ENCODE measurements at regions not wholly inside any gene's neighbourhood (a gene's known extent, or its start where the extent isn't known, plus 50 kb on each side); places are given as distances from the start of the nearest gene placed in this dataset.

DNA sequence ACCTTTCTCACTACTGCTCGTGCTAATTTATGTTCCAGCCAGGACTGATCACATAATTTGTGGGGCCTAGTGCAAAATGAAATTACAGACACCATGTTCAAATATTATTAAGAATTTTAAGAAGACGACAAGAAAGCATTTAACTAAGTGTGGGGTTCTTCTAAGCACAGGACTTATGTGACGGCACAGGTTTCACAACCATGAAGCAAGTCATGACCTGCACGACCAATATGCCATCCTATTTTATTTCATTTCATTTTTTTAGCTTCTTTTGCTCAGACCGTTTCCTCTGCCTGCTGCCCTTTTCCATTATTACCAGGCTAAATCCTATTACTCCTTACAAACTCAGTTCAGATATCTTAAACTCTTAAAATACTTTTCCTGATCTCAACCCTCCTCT lies 462.5 kb downstream of the AASDHPPT start:
- Mint-ChIP-seq H3K4me3 (ENCODE audit: unreplicated experiment) (no peak overlapping the region), H3K27me3 (ENCODE audit: insufficient read depth, unreplicated experiment) (no peaks in the 10 kb centered on the region), H3K9me3 (ENCODE audit: unreplicated experiment) (peaks cover 10% of the 10 kb centered on the region), H3K4me1 (ENCODE audit: low read depth, unreplicated experiment) (no peaks in the 10 kb centered on the region), H3K36me3 (ENCODE audit: insufficient read depth, unreplicated experiment) (no peaks in the 10 kb centered on the region), H3K27ac (ENCODE audit: unreplicated experiment) (no peak overlapping the region)
- Histone ChIP-seq H3K4me3 (ENCODE audit: low read depth, low read length) (no peak overlapping the region), H3K9me3 (peaks cover under 1% of the 10 kb centered on the region; the same call in 1 of the 2 replicates), H3K36me3 (ENCODE audit: control insufficient read depth, insufficient read depth, low read length) (no peaks in the 10 kb centered on the region), H3K27me3 (replicated peaks; ENCODE audit: control insufficient read depth, insufficient read depth, low read length) (no peaks in the 10 kb centered on the region), H3K4me1 (no peaks in the 10 kb centered on the region)
- POLR2A ChIA-PET = no interaction called here
- TF ChIP-seq CTCF (IDR thresholded peaks at IDR 0.05; ENCODE audit: insufficient read depth in 1 of 2, low read depth in 1 of 2, low read length in 1 of 2, severe bottlenecking in 1 of 2, unreplicated experiment in 1 of 2) = no peak
- DNase-seq = no peak
- intact Hi-C loops (cut with micrococcal nuclease; ENCODE audit: unreplicated experiment) = no loop called here
- no TSS peak for BruUV-seq (replicated peaks)
- CTCF ChIA-PET = no interaction called here

GRCh38 chr11:106548406-106548805 lies 469.9 kb downstream of the GUCY1A2 start:
- H3K4me3 Mint-ChIP-seq (ENCODE audit: unreplicated experiment) = no peak overlapping the region
- H3K27ac Mint-ChIP-seq (ENCODE audit: unreplicated experiment) = peak overlapping the region; percentile 40
- H3K36me3 Mint-ChIP-seq (ENCODE audit: insufficient read depth, unreplicated experiment) = peaks cover 13% of the 10 kb centered on the region
- H3K4me1 Mint-ChIP-seq (ENCODE audit: low read depth, unreplicated experiment) = peaks cover 29% of the 10 kb centered on the region
- H3K27me3 Mint-ChIP-seq (ENCODE audit: insufficient read depth, unreplicated experiment) = no peaks in the 10 kb centered on the region
- Histone ChIP-seq H3K36me3 (ENCODE audit: control insufficient read depth, insufficient read depth, low read length) (peaks cover 2% of the 10 kb centered on the region; the same call in 1 of the 2 replicates), H3K9me3 (peaks cover 31% of the 10 kb centered on the region), H3K27me3 (replicated peaks; ENCODE audit: control insufficient read depth, insufficient read depth, low read length) (no peaks in the 10 kb centered on the region), H3K4me3 (ENCODE audit: low read depth, low read length) (no peak overlapping the region), H3K4me1 (peaks cover 38% of the 10 kb centered on the region)
- H3K9me3 Mint-ChIP-seq (ENCODE audit: unreplicated experiment) = peaks cover 21% of the 10 kb centered on the region
- intact Hi-C loops (cut with micrococcal nuclease; ENCODE audit: unreplicated experiment) = no loop called here
- CTCF ChIA-PET = no interaction called here
- BruUV-seq (replicated peaks) = no TSS peak
- POLR2A ChIA-PET = no interaction called here
- no peak for TF ChIP-seq CTCF (IDR thresholded peaks at IDR 0.05; ENCODE audit: insufficient read depth in 1 of 2, low read depth in 1 of 2, low read length in 1 of 2, severe bottlenecking in 1 of 2, unreplicated experiment in 1 of 2)
- DNase-seq = no peak

GRCh38 chr11:106551744-106552673 lies 466.3 kb downstream of the GUCY1A2 start:
- peak overlapping the region; percentile 75 for H3K27ac Mint-ChIP-seq (ENCODE audit: unreplicated experiment)
- TF ChIP-seq CTCF (IDR thresholded peaks at IDR 0.05; ENCODE audit: insufficient read depth in 1 of 2, low read depth in 1 of 2, low read length in 1 of 2, severe bottlenecking in 1 of 2, unreplicated experiment in 1 of 2) = no peak
- H3K4me3 ChIP-seq (ENCODE audit: low read depth, low read length) = no peak overlapping the region
- no TSS peak for BruUV-seq (replicated peaks)
- H3K27me3 Mint-ChIP-seq (ENCODE audit: insufficient read depth, unreplicated experiment) = no peaks in the 10 kb centered on the region
- no peaks in the 10 kb centered on the region for H3K27me3 ChIP-seq (replicated peaks; ENCODE audit: control insufficient read depth, insufficient read depth, low read length)
- peaks cover 20% of the 10 kb centered on the region for H3K9me3 Mint-ChIP-seq (ENCODE audit: unreplicated experiment)
- peaks cover 3% of the 10 kb centered on the region; the same call in 1 of the 2 replicates for H3K36me3 ChIP-seq (ENCODE audit: control insufficient read depth, insufficient read depth, low read length)
- intact Hi-C loops (cut with micrococcal nuclease; ENCODE audit: unreplicated experiment) = loop anchor here (2.0 kb wide), 1 partner anchor 275 kb away; no protein-coding TSS in a partner anchor
- H3K4me1 ChIP-seq = peaks cover 38% of the 10 kb centered on the region
- ChIA-PET POLR2A (no interaction called here), CTCF (no interaction called here)
- H3K4me3 Mint-ChIP-seq (ENCODE audit: unreplicated experiment) = no peak overlapping the region
- H3K36me3 Mint-ChIP-seq (ENCODE audit: insufficient read depth, unreplicated experiment) = peaks cover 22% of the 10 kb centered on the region
- peaks cover 47% of the 10 kb centered on the region for H3K9me3 ChIP-seq
- DNase-seq = no peak
- H3K4me1 Mint-ChIP-seq (ENCODE audit: low read depth, unreplicated experiment) = peaks cover 29% of the 10 kb centered on the region

Measured in Caco-2 (cell line).